ENCODE measurements at regions not wholly inside any gene's neighbourhood (a gene's known extent, or its start where the extent isn't known, plus 50 kb on each side); places are given as distances from the start of the nearest gene placed in this dataset.
A peak's percentile ranks its signal among the peaks of the same experiment; 100 is the strongest.
"Not testable (repeated sequence)": the region's sequence is repeated elsewhere in the genome, so short reads cannot be mapped to it uniquely, and the experiment has no call there.

- H3K4me1 Mint-ChIP-seq, result peaks cover 8% of the 10 kb centered on the region
- H3K27me3 Mint-ChIP-seq (ENCODE audit: insufficient read depth, low read depth), result no peaks in the 10 kb centered on the region
- H3K4me3 ChIP-seq, result no peak overlapping the region
- no peaks in the 10 kb centered on the region for H3K4me1 ChIP-seq
- no peak overlapping the region for H3K27ac Mint-ChIP-seq
- H3K36me3 Mint-ChIP-seq, result peaks cover 2% of the 10 kb centered on the region
- no peaks in the 10 kb centered on the region for H3K9me3 Mint-ChIP-seq
- no peak overlapping the region for H3K27ac ChIP-seq
- H2AFZ ChIP-seq (replicated peaks), result no peak overlapping the region
- peaks cover 7% of the 10 kb centered on the region for H3K9me3 ChIP-seq (ENCODE audit: low read depth)
- H3K9ac ChIP-seq, result no peak overlapping the region
- no peaks in the 10 kb centered on the region for H3K36me3 ChIP-seq
- no peak overlapping the region for H3K4me3 Mint-ChIP-seq
- no peaks in the 10 kb centered on the region for H3K27me3 ChIP-seq
- no peak overlapping the region for H3K4me2 ChIP-seq
- H3K79me2 ChIP-seq (ENCODE audit: low read depth), result no peaks in the 10 kb centered on the region
- TF ChIP-seq EZH2 (IDR thresholded peaks at IDR 0.05) (no peak), CTCF (IDR thresholded peaks at IDR 0.05) (no peak), EZH2phosphoT487 (IDR thresholded peaks at IDR 0.05) (no peak)
- DNase-seq (ENCODE audit: low spot score), result no peak
- H4K20me1 ChIP-seq (ENCODE audit: low read depth), result no peaks in the 10 kb centered on the region
- no peaks in the 10 kb centered on the region for H3F3A ChIP-seq (ENCODE audit: low read depth)
These were observed 559.7 kb upstream of the CYLC2 start for GRCh38 chr9:102435427-102435826.

- Histone ChIP-seq H3K9me3 (ENCODE audit: low read depth) (peaks cover 11% of the 10 kb centered on the region), H3K27me3 (no peaks in the 10 kb centered on the region), H3K36me3 (no peaks in the 10 kb centered on the region), H3K4me1 (no peaks in the 10 kb centered on the region), H3F3A (ENCODE audit: low read depth) (no peaks in the 10 kb centered on the region), H3K79me2 (ENCODE audit: low read depth) (no peaks in the 10 kb centered on the region), H2AFZ (replicated peaks) (no peak overlapping the region), H4K20me1 (ENCODE audit: low read depth) (no peaks in the 10 kb centered on the region), H3K4me2 (no peak overlapping the region), H3K4me3 (no peak overlapping the region), H3K27ac (no peak overlapping the region), H3K9ac (no peak overlapping the region)
- no peaks in the 10 kb centered on the region for H3K27me3 Mint-ChIP-seq (ENCODE audit: insufficient read depth, low read depth)
- H3K36me3 Mint-ChIP-seq, result peaks cover 2% of the 10 kb centered on the region
- no peak overlapping the region for H3K27ac Mint-ChIP-seq
- no peak for TF ChIP-seq EZH2phosphoT487 (IDR thresholded peaks at IDR 0.05)
- peaks cover 8% of the 10 kb centered on the region for H3K4me1 Mint-ChIP-seq
- no peaks in the 10 kb centered on the region for H3K9me3 Mint-ChIP-seq
- DNase-seq (ENCODE audit: low spot score), result peak; percentile 1
- H3K4me3 Mint-ChIP-seq, result no peak overlapping the region
These were observed 560.6 kb upstream of the CYLC2 start for GRCh38 chr9:102434545-102434944.

- H2AFZ ChIP-seq (replicated peaks), result no peak overlapping the region
- no peak overlapping the region for H3K27ac ChIP-seq
- H4K20me1 ChIP-seq (ENCODE audit: low read depth), result no peaks in the 10 kb centered on the region
- H3K4me1 Mint-ChIP-seq, result peaks cover 8% of the 10 kb centered on the region
- H3K79me2 ChIP-seq (ENCODE audit: low read depth), result no peaks in the 10 kb centered on the region
- peaks cover 13% of the 10 kb centered on the region for H3K9me3 ChIP-seq (ENCODE audit: low read depth)
- TF ChIP-seq EZH2phosphoT487 (IDR thresholded peaks at IDR 0.05) (no peak), CTCF (IDR thresholded peaks at IDR 0.05) (no peak), EZH2 (IDR thresholded peaks at IDR 0.05) (no peak)
- H3F3A ChIP-seq (ENCODE audit: low read depth), result no peaks in the 10 kb centered on the region
- no peak overlapping the region for H3K4me3 ChIP-seq
- no peak overlapping the region for H3K27ac Mint-ChIP-seq
- H3K36me3 Mint-ChIP-seq, result peaks cover 2% of the 10 kb centered on the region
- no peaks in the 10 kb centered on the region for H3K9me3 Mint-ChIP-seq
- no peak overlapping the region for H3K4me2 ChIP-seq
- H3K27me3 ChIP-seq, result no peaks in the 10 kb centered on the region
- no peaks in the 10 kb centered on the region for H3K27me3 Mint-ChIP-seq (ENCODE audit: insufficient read depth, low read depth)
- no peak for DNase-seq (ENCODE audit: low spot score)
- no peak overlapping the region for H3K4me3 Mint-ChIP-seq
- H3K9ac ChIP-seq, result no peak overlapping the region
- H3K36me3 ChIP-seq, result no peaks in the 10 kb centered on the region
- H3K4me1 ChIP-seq, result no peaks in the 10 kb centered on the region
These were observed 566.8 kb upstream of the CYLC2 start for GRCh38 chr9:102428305-102428704.

- not testable (repeated sequence) for H3F3A ChIP-seq (ENCODE audit: low read depth); H3K4me1 ChIP-seq; DNase-seq (ENCODE audit: low spot score); H3K4me3 ChIP-seq; H3K27me3 Mint-ChIP-seq (ENCODE audit: insufficient read depth, low read depth); H3K27me3 ChIP-seq; H2AFZ ChIP-seq (replicated peaks); H3K4me3 Mint-ChIP-seq; H3K9me3 ChIP-seq (ENCODE audit: low read depth); H3K27ac Mint-ChIP-seq; H3K9ac ChIP-seq; H4K20me1 ChIP-seq (ENCODE audit: low read depth); H3K27ac ChIP-seq; H3K4me1 Mint-ChIP-seq; H3K4me2 ChIP-seq; H3K36me3 Mint-ChIP-seq; H3K79me2 ChIP-seq (ENCODE audit: low read depth); H3K36me3 ChIP-seq
- peaks cover 28% of the 10 kb centered on the region for H3K9me3 Mint-ChIP-seq
These were observed 578.9 kb upstream of the CYLC2 start for GRCh38 chr9:102416251-102416650.

Measured in neural progenitor cell (in vitro differentiated cells).